ENCODE measurements at regions not wholly inside any gene's neighbourhood (a gene's known extent, or its start where the extent isn't known, plus 50 kb on each side); places are given as distances from the start of the nearest gene placed in this dataset.

GRCh38 chr14:78104160-78104559 is 66.0 kb upstream of the NRXN3 start (continued):
- TF ChIP-seq CTCF (IDR thresholded peaks at IDR 0.05; ENCODE audit: low read depth, low read length, missing input control) (no peak), HNF4A (conservative IDR thresholded peaks at IDR 0.05) (no peak)

GRCh38 chr14:78104655-78105054 is 65.5 kb upstream of the NRXN3 start:
- Histone ChIP-seq H3K4me3 (ENCODE audit: low read depth in 1 of 3, low read length in 3 of 3) (no peak overlapping the region), H3K4me1 (ENCODE audit: control insufficient read depth in 4 of 4, insufficient read depth in 4 of 4, low read length in 3 of 4) (no peaks in the 10 kb centered on the region), H3K27me3 (ENCODE audit: control insufficient read depth in 4 of 4, insufficient read depth in 4 of 4, low read length in 3 of 4) (peaks cover 0 to 4% (median 0%) of the 10 kb centered on the region in 4 donors), H3K9me3 (ENCODE audit: control insufficient read depth in 4 of 4, low read length in 3 of 4) (no peaks in the 10 kb centered on the region), H3K36me3 (ENCODE audit: control insufficient read depth in 4 of 4, insufficient read depth in 3 of 4, low read depth in 1 of 4, low read length in 3 of 4) (no peaks in the 10 kb centered on the region), H3K9ac (ENCODE audit: low read depth in 1 of 2, low read length in 2 of 2) (no peak overlapping the region), H3K27ac (ENCODE audit: low read depth in 1 of 2, low read length in 2 of 2) (no peak overlapping the region)
- WGBS = 92% methylated on average over 1 of the region's 1 CpG
- TF ChIP-seq RXRA (IDR thresholded peaks at IDR 0.05) (no peak), MAX (IDR thresholded peaks at IDR 0.05) (no peak), TAF1 (conservative IDR thresholded peaks at IDR 0.05) (no peak), YY1 (IDR thresholded peaks at IDR 0.05) (no peak), JUND (IDR thresholded peaks at IDR 0.05) (no peak), FOXA2 (IDR thresholded peaks at IDR 0.05) (no peak), ZBTB33 (IDR thresholded peaks at IDR 0.05) (no peak), REST (IDR thresholded peaks at IDR 0.05) (no peak), RAD21 (IDR thresholded peaks at IDR 0.05) (no peak), SP1 (IDR thresholded peaks at IDR 0.05) (no peak), FOXA1 (IDR thresholded peaks at IDR 0.05) (no peak), CTCF (IDR thresholded peaks at IDR 0.05; ENCODE audit: low read depth, low read length, missing input control) (no peak), HNF4A (conservative IDR thresholded peaks at IDR 0.05) (no peak), HNF4G (IDR thresholded peaks at IDR 0.05) (no peak), ATF3 (IDR thresholded peaks at IDR 0.05) (no peak), GABPA (IDR thresholded peaks at IDR 0.05 in 1 of 2, conservative IDR thresholded peaks at IDR 0.05 in 1 of 2) (no peak), EGR1 (IDR thresholded peaks at IDR 0.05; ENCODE audit: low read depth in 2 of 2) (no peak), NR2F2 (IDR thresholded peaks at IDR 0.05) (no peak)
- no peak for DNase-seq (ENCODE audit: low spot score)
